ENCODE measurements at regions not wholly inside any gene's neighbourhood (a gene's known extent, or its start where the extent isn't known, plus 50 kb on each side); places are given as distances from the start of the nearest gene placed in this dataset.
"Not testable (repeated sequence)": the region's sequence is repeated elsewhere in the genome, so short reads cannot be mapped to it uniquely, and the experiment has no call there.

- H3K9me3 ChIP-seq (ENCODE audit: control insufficient read depth in 5 of 5, low read length in 5 of 5); H3K27ac ChIP-seq (ENCODE audit: low read depth, low read length); H3K36me3 ChIP-seq (ENCODE audit: control insufficient read depth in 5 of 5, insufficient read depth in 5 of 5, low read length in 5 of 5); H3K4me3 ChIP-seq (ENCODE audit: low read depth in 1 of 5, low read length in 5 of 5); H3K9ac ChIP-seq (ENCODE audit: low read length in 5 of 5); H3K27me3 ChIP-seq (ENCODE audit: control insufficient read depth in 5 of 5, insufficient read depth in 4 of 5, low read length in 5 of 5); H3K4me1 ChIP-seq (ENCODE audit: control insufficient read depth in 5 of 5, insufficient read depth in 5 of 5, low read length in 5 of 5): not testable (repeated sequence)
Observed at GRCh38 chrX:140396326-140396725, 108.5 kb downstream of the SOX3 start.

DNA sequence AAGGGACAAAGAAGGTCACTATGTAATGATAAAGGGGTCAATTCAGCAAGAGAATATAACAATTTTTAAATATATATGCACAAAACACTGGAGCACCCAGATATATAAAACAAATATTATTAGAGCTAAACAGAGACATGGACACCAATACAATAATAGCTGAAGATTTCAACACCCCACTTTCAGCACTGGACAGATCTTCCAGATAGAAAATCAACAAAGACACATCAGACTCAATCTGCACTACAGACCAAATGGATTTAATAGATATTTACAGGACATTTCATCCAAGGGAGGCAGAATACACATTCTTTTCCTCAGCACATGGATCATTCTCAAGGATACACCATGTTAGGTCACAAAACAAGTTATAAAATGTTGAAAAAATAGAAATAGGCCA is 111.4 kb downstream of the SOX3 start:
- H3K4me1 ChIP-seq (ENCODE audit: control insufficient read depth in 5 of 5, insufficient read depth in 5 of 5, low read length in 5 of 5), result no peaks in the 10 kb centered on the region
- peaks cover 0 to 10% (median 0%) of the 10 kb centered on the region in 5 donors for H3K27me3 ChIP-seq (ENCODE audit: control insufficient read depth in 5 of 5, insufficient read depth in 4 of 5, low read length in 5 of 5)
- no peak overlapping the region for H3K9ac ChIP-seq (ENCODE audit: low read length in 5 of 5)
- H3K27ac ChIP-seq (ENCODE audit: low read depth, low read length), result no peak overlapping the region
- no peaks in the 10 kb centered on the region for H3K9me3 ChIP-seq (ENCODE audit: control insufficient read depth in 5 of 5, low read length in 5 of 5)
- H3K4me3 ChIP-seq (ENCODE audit: low read depth in 1 of 5, low read length in 5 of 5), result no peak overlapping the region
- no peaks in the 10 kb centered on the region for H3K36me3 ChIP-seq (ENCODE audit: control insufficient read depth in 5 of 5, insufficient read depth in 5 of 5, low read length in 5 of 5)

DNA sequence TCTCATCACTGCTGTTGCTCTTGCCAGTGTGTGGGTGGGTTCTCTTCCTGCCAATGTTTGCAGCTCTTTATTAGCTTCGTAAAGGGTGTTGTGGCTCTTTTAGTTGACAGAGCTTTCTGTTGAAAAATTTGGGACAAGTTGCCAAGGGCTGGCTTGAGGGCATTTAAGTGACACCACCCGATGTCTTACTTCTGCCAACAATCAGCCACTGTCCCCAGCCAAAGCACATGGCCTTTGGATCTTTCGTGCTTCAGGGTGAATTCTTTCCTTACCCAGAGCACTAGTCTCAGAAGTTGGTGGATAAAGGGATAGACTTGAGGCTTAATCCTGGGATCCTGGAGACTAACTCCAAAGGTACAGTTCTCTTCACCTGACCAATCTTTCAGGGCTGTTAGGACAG is 113.6 kb downstream of the SOX3 start:
- Histone ChIP-seq H3K36me3 (ENCODE audit: control insufficient read depth in 5 of 5, insufficient read depth in 5 of 5, low read length in 5 of 5) (no peaks in the 10 kb centered on the region), H3K27ac (ENCODE audit: low read depth, low read length) (no peak overlapping the region), H3K27me3 (ENCODE audit: control insufficient read depth in 5 of 5, insufficient read depth in 4 of 5, low read length in 5 of 5) (peaks cover 0 to 7% (median 0%) of the 10 kb centered on the region in 5 donors), H3K4me1 (ENCODE audit: control insufficient read depth in 5 of 5, insufficient read depth in 5 of 5, low read length in 5 of 5) (no peaks in the 10 kb centered on the region), H3K4me3 (ENCODE audit: low read depth in 1 of 5, low read length in 5 of 5) (no peak overlapping the region), H3K9me3 (ENCODE audit: control insufficient read depth in 5 of 5, low read length in 5 of 5) (no peaks in the 10 kb centered on the region), H3K9ac (ENCODE audit: low read length in 5 of 5) (no peak overlapping the region)

DNA sequence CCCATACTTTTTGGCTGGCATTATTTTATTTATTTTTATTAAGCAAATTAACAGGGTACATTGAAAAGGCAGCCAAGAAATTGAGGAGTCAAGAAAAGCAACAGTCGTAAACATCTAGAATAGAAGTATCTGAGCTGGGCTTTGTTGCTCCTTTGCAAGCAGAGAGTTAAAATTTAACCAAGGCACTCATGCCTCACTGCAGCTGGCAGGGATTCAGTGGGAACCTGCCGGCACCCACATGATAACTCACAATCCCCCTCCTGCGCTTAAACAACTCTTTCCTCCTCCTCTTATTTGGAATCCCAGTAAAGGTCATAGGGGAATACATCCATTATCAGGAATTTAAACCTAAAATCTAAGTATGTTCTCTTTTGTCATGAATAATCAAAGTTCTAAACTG is 115.5 kb downstream of the SOX3 start:
- Histone ChIP-seq H3K4me3 (ENCODE audit: low read depth in 1 of 5, low read length in 5 of 5) (no peak overlapping the region), H3K27me3 (ENCODE audit: control insufficient read depth in 5 of 5, insufficient read depth in 4 of 5, low read length in 5 of 5) (peaks cover 0 to 7% (median 0%) of the 10 kb centered on the region in 5 donors), H3K9me3 (ENCODE audit: control insufficient read depth in 5 of 5, low read length in 5 of 5) (no peaks in the 10 kb centered on the region), H3K27ac (ENCODE audit: low read depth, low read length) (no peak overlapping the region), H3K36me3 (ENCODE audit: control insufficient read depth in 5 of 5, insufficient read depth in 5 of 5, low read length in 5 of 5) (no peaks in the 10 kb centered on the region), H3K9ac (ENCODE audit: low read length in 5 of 5) (no peak overlapping the region), H3K4me1 (ENCODE audit: control insufficient read depth in 5 of 5, insufficient read depth in 5 of 5, low read length in 5 of 5) (no peaks in the 10 kb centered on the region)

GRCh38 chrX:140362861-140363260 is 142.0 kb downstream of the SOX3 start:
- Histone ChIP-seq H3K36me3 (ENCODE audit: control insufficient read depth in 5 of 5, insufficient read depth in 5 of 5, low read length in 5 of 5) (no peaks in the 10 kb centered on the region), H3K9ac (ENCODE audit: low read length in 5 of 5) (no peak overlapping the region), H3K27me3 (ENCODE audit: control insufficient read depth in 5 of 5, insufficient read depth in 4 of 5, low read length in 5 of 5) (peaks cover 0 to 4% (median 0%) of the 10 kb centered on the region in 5 donors), H3K4me3 (ENCODE audit: low read depth in 1 of 5, low read length in 5 of 5) (no peak overlapping the region), H3K27ac (ENCODE audit: low read depth, low read length) (no peak overlapping the region), H3K9me3 (ENCODE audit: control insufficient read depth in 5 of 5, low read length in 5 of 5) (no peaks in the 10 kb centered on the region), H3K4me1 (ENCODE audit: control insufficient read depth in 5 of 5, insufficient read depth in 5 of 5, low read length in 5 of 5) (no peaks in the 10 kb centered on the region)

- H3K4me1 ChIP-seq (ENCODE audit: control insufficient read depth in 5 of 5, insufficient read depth in 5 of 5, low read length in 5 of 5), result no peaks in the 10 kb centered on the region
- no peaks in the 10 kb centered on the region for H3K36me3 ChIP-seq (ENCODE audit: control insufficient read depth in 5 of 5, insufficient read depth in 5 of 5, low read length in 5 of 5)
- no peaks in the 10 kb centered on the region for H3K9me3 ChIP-seq (ENCODE audit: control insufficient read depth in 5 of 5, low read length in 5 of 5)
- no peak overlapping the region for H3K4me3 ChIP-seq (ENCODE audit: low read depth in 1 of 5, low read length in 5 of 5)
- peaks cover 0 to 7% (median 4%) of the 10 kb centered on the region in 5 donors for H3K27me3 ChIP-seq (ENCODE audit: control insufficient read depth in 5 of 5, insufficient read depth in 4 of 5, low read length in 5 of 5)
- no peak overlapping the region for H3K9ac ChIP-seq (ENCODE audit: low read length in 5 of 5)
- no peak overlapping the region for H3K27ac ChIP-seq (ENCODE audit: low read depth, low read length)
Observed at GRCh38 chrX:140360924-140361323, 143.9 kb downstream of the SOX3 start.

DNA sequence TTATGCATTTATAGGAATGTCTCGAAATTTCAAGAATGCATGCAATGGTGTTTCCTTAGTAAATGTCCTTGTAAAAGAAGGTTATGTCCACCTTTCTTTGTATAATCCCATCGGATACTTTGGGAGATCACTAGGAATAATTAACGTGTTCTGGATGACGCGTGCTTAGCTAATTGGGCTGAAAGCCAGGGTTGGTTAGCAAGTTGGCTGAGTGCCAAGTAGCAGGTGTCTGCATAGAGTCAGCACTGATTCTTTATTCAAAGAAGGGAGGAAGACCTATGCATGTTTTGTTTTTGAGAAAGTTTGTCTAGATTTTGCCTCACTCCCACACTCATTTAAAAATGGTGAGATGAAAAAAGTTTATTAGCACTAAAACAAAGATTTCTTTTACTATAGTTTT is 144.6 kb downstream of the SOX3 start:
- Histone ChIP-seq H3K9me3 (ENCODE audit: control insufficient read depth in 5 of 5, low read length in 5 of 5) (no peaks in the 10 kb centered on the region), H3K9ac (ENCODE audit: low read length in 5 of 5) (no peak overlapping the region), H3K4me1 (ENCODE audit: control insufficient read depth in 5 of 5, insufficient read depth in 5 of 5, low read length in 5 of 5) (no peaks in the 10 kb centered on the region), H3K27ac (ENCODE audit: low read depth, low read length) (no peak overlapping the region), H3K36me3 (ENCODE audit: control insufficient read depth in 5 of 5, insufficient read depth in 5 of 5, low read length in 5 of 5) (no peaks in the 10 kb centered on the region), H3K27me3 (ENCODE audit: control insufficient read depth in 5 of 5, insufficient read depth in 4 of 5, low read length in 5 of 5) (peaks cover 0 to 11% (median 4%) of the 10 kb centered on the region in 5 donors), H3K4me3 (ENCODE audit: low read depth in 1 of 5, low read length in 5 of 5) (no peak overlapping the region)

GRCh38 chrX:140355922-140356321 is 148.9 kb downstream of the SOX3 start:
- Histone ChIP-seq H3K4me1 (ENCODE audit: control insufficient read depth in 5 of 5, insufficient read depth in 5 of 5, low read length in 5 of 5) (no peaks in the 10 kb centered on the region), H3K9me3 (ENCODE audit: control insufficient read depth in 5 of 5, low read length in 5 of 5) (no peaks in the 10 kb centered on the region), H3K9ac (ENCODE audit: low read length in 5 of 5) (no peak overlapping the region), H3K4me3 (ENCODE audit: low read depth in 1 of 5, low read length in 5 of 5) (no peak overlapping the region), H3K36me3 (ENCODE audit: control insufficient read depth in 5 of 5, insufficient read depth in 5 of 5, low read length in 5 of 5) (no peaks in the 10 kb centered on the region), H3K27ac (ENCODE audit: low read depth, low read length) (no peak overlapping the region), H3K27me3 (ENCODE audit: control insufficient read depth in 5 of 5, insufficient read depth in 4 of 5, low read length in 5 of 5) (peaks cover 0 to 13% (median 8%) of the 10 kb centered on the region in 5 donors)

DNA sequence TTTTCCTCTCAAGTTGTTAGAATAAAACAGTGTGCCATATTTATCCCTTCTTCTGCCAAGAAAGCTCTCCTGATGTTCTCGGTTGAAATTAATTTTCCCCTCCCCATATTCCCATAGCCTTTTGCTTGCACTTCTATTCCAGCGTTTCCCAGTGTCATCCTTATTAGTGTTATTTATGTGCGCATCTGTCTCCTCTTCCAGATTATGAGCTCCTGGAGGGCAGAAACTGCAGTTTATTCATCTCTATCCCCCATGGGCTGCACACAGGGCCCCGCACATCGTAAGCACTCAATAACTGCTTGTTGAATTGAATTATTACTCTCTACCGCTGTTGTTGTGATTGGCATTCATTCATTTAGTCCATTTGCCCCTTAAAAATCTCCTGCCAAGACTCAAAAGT is 149.4 kb downstream of the SOX3 start:
- Histone ChIP-seq H3K9ac (ENCODE audit: low read length in 5 of 5) (no peak overlapping the region), H3K9me3 (ENCODE audit: control insufficient read depth in 5 of 5, low read length in 5 of 5) (no peaks in the 10 kb centered on the region), H3K36me3 (ENCODE audit: control insufficient read depth in 5 of 5, insufficient read depth in 5 of 5, low read length in 5 of 5) (no peaks in the 10 kb centered on the region), H3K27ac (ENCODE audit: low read depth, low read length) (no peak overlapping the region), H3K4me1 (ENCODE audit: control insufficient read depth in 5 of 5, insufficient read depth in 5 of 5, low read length in 5 of 5) (no peaks in the 10 kb centered on the region), H3K27me3 (ENCODE audit: control insufficient read depth in 5 of 5, insufficient read depth in 4 of 5, low read length in 5 of 5) (peaks cover 0 to 13% (median 8%) of the 10 kb centered on the region in 5 donors), H3K4me3 (ENCODE audit: low read depth in 1 of 5, low read length in 5 of 5) (no peak overlapping the region)

- Histone ChIP-seq H3K27ac (ENCODE audit: low read depth, low read length) (no peak overlapping the region), H3K27me3 (ENCODE audit: control insufficient read depth in 5 of 5, insufficient read depth in 4 of 5, low read length in 5 of 5) (peaks cover 0 to 19% (median 8%) of the 10 kb centered on the region in 5 donors), H3K9ac (ENCODE audit: low read length in 5 of 5) (no peak overlapping the region), H3K4me3 (ENCODE audit: low read depth in 1 of 5, low read length in 5 of 5) (no peak overlapping the region), H3K4me1 (ENCODE audit: control insufficient read depth in 5 of 5, insufficient read depth in 5 of 5, low read length in 5 of 5) (no peaks in the 10 kb centered on the region), H3K36me3 (ENCODE audit: control insufficient read depth in 5 of 5, insufficient read depth in 5 of 5, low read length in 5 of 5) (no peaks in the 10 kb centered on the region), H3K9me3 (ENCODE audit: control insufficient read depth in 5 of 5, low read length in 5 of 5) (no peaks in the 10 kb centered on the region)
Observed at GRCh38 chrX:140354431-140355120, 150.3 kb downstream of the SOX3 start.

Measured in subcutaneous abdominal adipose tissue (tissue), 5 donors.